ENCODE measurements at regions not wholly inside any gene's neighbourhood (a gene's known extent, or its start where the extent isn't known, plus 50 kb on each side); places are given as distances from the start of the nearest gene placed in this dataset.
"Not testable (repeated sequence)": the region's sequence is repeated elsewhere in the genome, so short reads cannot be mapped to it uniquely, and the experiment has no call there.

DNA sequence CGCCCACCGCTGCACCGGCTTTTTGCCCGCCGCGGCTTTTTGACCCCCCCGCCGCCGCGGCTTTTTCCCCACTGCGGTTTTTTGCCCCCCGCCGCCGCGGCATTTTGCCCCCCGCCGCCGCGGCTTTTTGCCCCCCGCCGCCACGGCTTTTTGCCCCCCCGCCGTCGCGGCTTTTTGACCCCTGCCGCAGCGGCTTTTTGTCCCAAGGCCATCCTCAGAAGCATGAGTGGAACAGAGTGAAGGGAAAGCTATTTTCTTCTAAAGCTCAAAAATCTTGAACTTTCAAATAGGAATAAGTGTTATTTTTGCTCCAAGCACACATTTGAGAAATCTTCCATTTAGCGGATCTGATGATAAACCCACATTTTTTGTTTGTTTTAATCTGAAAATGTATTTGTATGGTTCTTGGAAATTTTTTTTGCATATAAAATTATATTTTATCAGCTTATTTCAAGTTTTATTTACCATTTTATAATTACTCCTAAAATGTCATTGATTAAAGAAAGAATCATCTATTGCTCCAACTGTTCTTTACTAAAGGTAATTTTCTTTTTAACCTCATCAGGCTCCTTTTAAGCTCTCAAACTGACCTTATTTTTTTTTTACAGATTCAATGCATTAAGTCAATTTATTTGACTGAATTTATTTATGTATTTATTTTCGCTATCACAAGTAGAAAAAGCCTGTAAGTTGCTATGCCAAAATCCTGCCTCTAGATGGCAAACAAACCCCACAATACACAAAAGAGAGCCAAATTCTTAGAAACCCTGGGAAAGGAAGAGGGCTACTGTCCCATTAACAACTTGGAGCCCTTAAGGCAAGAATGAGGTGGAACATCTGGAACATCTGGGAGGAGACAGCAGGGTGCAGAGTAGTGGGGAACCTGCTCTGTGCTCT lies 460.3 kb downstream of the ZNF33B start:
- H3K36me3 ChIP-seq (ENCODE audit: control insufficient read depth in 1 of 2, insufficient read depth in 2 of 2, low read length in 2 of 2); H3K4me2 ChIP-seq (ENCODE audit: low read length); H3K9me3 ChIP-seq (ENCODE audit: insufficient read depth, low read depth, low read length); H3K4me3 ChIP-seq (ENCODE audit: low read depth, low read length); H3K79me2 ChIP-seq (ENCODE audit: control insufficient read depth, insufficient read depth, low read length, poor library complexity); H3K14ac ChIP-seq (ENCODE audit: low read length); H3K23ac ChIP-seq (ENCODE audit: low read length); H2BK120ac ChIP-seq (ENCODE audit: insufficient read depth, low read length, poor library complexity); H3K4ac ChIP-seq (ENCODE audit: low read depth, low read length); H2AFZ ChIP-seq (ENCODE audit: insufficient read depth, low read length, poor library complexity); H3K27ac ChIP-seq (ENCODE audit: low read depth, low read length); H4K12ac ChIP-seq (ENCODE audit: low read depth, low read length); H2BK12ac ChIP-seq (ENCODE audit: low read length); H2BK5ac ChIP-seq (ENCODE audit: low read depth, low read length, poor library complexity); H3K4me1 ChIP-seq (ENCODE audit: control insufficient read depth in 1 of 2, insufficient read depth in 2 of 2, low read length in 2 of 2); H2AK5ac ChIP-seq (ENCODE audit: low read length); H3K79me1 ChIP-seq (ENCODE audit: low read length); H3K9ac ChIP-seq (ENCODE audit: low read length); H4K91ac ChIP-seq (ENCODE audit: low read depth, low read length); H3K18ac ChIP-seq (ENCODE audit: low read length); H4K8ac ChIP-seq (ENCODE audit: low read depth, low read length); H3K27me3 ChIP-seq (ENCODE audit: insufficient read depth, low read length): not testable (repeated sequence)
- peak in 1 of 2 donors; percentile 51 for DNase-seq
- WGBS (ENCODE audit: extremely low coverage, insufficient coverage, insufficient read length) = no CpG with 5 or more reads among the region's 30 CpGs

DNA sequence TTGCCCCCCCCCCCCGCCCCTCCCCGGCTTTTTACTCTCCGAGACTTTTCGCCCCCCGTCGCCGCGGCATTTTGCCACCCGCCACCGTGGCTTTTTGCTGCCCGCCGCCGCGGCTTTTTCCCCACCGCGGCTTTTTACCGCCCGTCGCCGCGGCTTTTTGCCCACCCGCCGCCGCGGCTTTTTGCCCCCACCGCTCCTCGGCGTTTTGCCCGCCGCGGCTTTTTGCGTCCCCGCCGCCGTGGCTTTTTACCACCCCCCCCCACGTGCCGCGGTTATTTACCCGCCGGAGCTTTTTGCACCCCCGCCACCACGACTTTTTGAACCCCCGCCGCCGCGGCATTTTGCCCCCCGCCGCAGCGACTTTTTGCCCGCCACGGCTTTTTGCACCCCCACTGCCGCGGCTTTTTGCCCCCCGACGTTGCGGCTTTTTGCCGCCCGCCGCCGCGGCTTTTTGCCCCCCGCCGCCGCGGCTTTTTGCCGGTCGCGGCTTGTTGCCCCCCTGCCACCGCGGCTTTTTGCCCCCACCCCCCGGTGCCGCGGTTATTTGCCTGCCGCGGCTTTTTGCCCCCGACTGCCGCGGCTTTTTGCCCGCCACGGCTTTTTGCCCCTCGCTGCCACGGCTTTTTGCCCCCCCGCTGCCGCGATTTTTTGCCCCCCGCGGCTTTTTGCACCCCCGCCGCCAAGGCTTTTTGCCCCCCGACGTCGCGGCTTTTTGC lies 461.1 kb downstream of the ZNF33B start:
- H2AK5ac ChIP-seq (ENCODE audit: low read length) = no peak overlapping the region
- no peak overlapping the region for H4K12ac ChIP-seq (ENCODE audit: low read depth, low read length)
- no peak overlapping the region for H2BK120ac ChIP-seq (ENCODE audit: insufficient read depth, low read length, poor library complexity)
- peaks cover 2% of the 10 kb centered on the region for H3K9me3 ChIP-seq (ENCODE audit: insufficient read depth, low read depth, low read length)
- H3K23ac ChIP-seq (ENCODE audit: low read length) = no peak overlapping the region
- no CpG with 5 or more reads among the region's 93 CpGs for WGBS (ENCODE audit: extremely low coverage, insufficient coverage, insufficient read length)
- no peak overlapping the region for H3K4me2 ChIP-seq (ENCODE audit: low read length)
- no peak overlapping the region for H2BK5ac ChIP-seq (ENCODE audit: low read depth, low read length, poor library complexity)
- H2BK12ac ChIP-seq (ENCODE audit: low read length) = no peak overlapping the region
- H3K4ac ChIP-seq (ENCODE audit: low read depth, low read length) = no peak overlapping the region
- no peak overlapping the region for H4K8ac ChIP-seq (ENCODE audit: low read depth, low read length)
- no peak for DNase-seq
- no peak overlapping the region for H3K18ac ChIP-seq (ENCODE audit: low read length)
- H4K91ac ChIP-seq (ENCODE audit: low read depth, low read length) = no peak overlapping the region
- no peaks in the 10 kb centered on the region for H3K36me3 ChIP-seq (ENCODE audit: control insufficient read depth in 1 of 2, insufficient read depth in 2 of 2, low read length in 2 of 2)
- no peak overlapping the region for H3K9ac ChIP-seq (ENCODE audit: low read length)
- no peaks in the 10 kb centered on the region for H3K79me1 ChIP-seq (ENCODE audit: low read length)
- no peaks in the 10 kb centered on the region for H3K79me2 ChIP-seq (ENCODE audit: control insufficient read depth, insufficient read depth, low read length, poor library complexity)
- no peak overlapping the region for H3K4me3 ChIP-seq (ENCODE audit: low read depth, low read length)
- H2AFZ ChIP-seq (ENCODE audit: insufficient read depth, low read length, poor library complexity) = no peak overlapping the region
- no peak overlapping the region for H3K27ac ChIP-seq (ENCODE audit: low read depth, low read length)
- H3K4me1 ChIP-seq (ENCODE audit: control insufficient read depth in 1 of 2, insufficient read depth in 2 of 2, low read length in 2 of 2) = no peaks in the 10 kb centered on the region
- H3K14ac ChIP-seq (ENCODE audit: low read length) = no peak overlapping the region
- no peaks in the 10 kb centered on the region for H3K27me3 ChIP-seq (ENCODE audit: insufficient read depth, low read length)

DNA sequence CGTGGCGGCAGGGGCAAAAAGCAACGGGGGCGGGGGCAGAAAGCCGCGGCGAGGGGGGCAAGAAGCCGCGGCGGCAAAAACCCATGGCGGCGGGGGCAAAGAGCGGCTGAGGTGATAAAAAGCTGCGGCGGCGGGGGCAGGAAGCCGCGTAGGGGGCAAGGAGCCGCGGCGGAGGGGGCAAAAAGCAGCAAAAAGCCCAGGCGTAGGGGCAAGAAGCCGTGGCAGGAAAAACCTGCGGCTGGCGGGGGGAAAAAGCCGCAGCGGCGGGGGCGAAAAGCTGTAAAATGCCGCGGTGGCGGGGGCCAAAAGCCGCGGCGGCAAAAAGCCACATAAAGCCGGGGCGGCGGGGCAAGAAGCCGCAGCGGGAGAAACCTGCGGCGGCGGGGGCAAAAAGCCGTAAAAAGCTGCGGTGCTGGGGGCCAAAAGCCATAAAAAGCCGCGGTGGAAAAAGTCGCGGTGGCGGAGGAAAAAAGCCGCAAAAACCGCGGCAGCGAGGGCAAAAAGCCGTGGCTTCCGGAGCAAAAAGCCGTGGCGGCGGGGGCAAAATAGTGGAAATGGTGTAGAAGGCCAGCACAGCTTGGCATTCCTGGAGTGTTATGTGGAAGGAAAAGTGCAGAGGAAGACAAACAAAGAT lies 487.8 kb downstream of the ZNF33B start:
- no CpG with 5 or more reads among the region's 59 CpGs for WGBS (ENCODE audit: extremely low coverage, insufficient coverage, insufficient read length)
- Histone ChIP-seq H3K4me3 (ENCODE audit: low read depth, low read length) (no peak overlapping the region), H4K12ac (ENCODE audit: low read depth, low read length) (no peak overlapping the region), H3K9me3 (ENCODE audit: insufficient read depth, low read depth, low read length) (peaks cover 22% of the 10 kb centered on the region), H3K14ac (ENCODE audit: low read length) (no peak overlapping the region), H3K4me2 (ENCODE audit: low read length) (no peak overlapping the region), H2BK120ac (ENCODE audit: insufficient read depth, low read length, poor library complexity) (no peak overlapping the region), H4K8ac (ENCODE audit: low read depth, low read length) (no peak overlapping the region), H3K4ac (ENCODE audit: low read depth, low read length) (no peak overlapping the region), H2AK5ac (ENCODE audit: low read length) (no peak overlapping the region), H3K79me1 (ENCODE audit: low read length) (no peaks in the 10 kb centered on the region), H3K18ac (ENCODE audit: low read length) (no peak overlapping the region), H2BK5ac (ENCODE audit: low read depth, low read length, poor library complexity) (no peak overlapping the region), H3K4me1 (ENCODE audit: control insufficient read depth in 1 of 2, insufficient read depth in 2 of 2, low read length in 2 of 2) (no peaks in the 10 kb centered on the region), H2BK12ac (ENCODE audit: low read length) (no peak overlapping the region), H3K9ac (ENCODE audit: low read length) (no peak overlapping the region), H4K91ac (ENCODE audit: low read depth, low read length) (no peak overlapping the region), H2AFZ (ENCODE audit: insufficient read depth, low read length, poor library complexity) (no peak overlapping the region), H3K36me3 (ENCODE audit: control insufficient read depth in 1 of 2, insufficient read depth in 2 of 2, low read length in 2 of 2) (no peaks in the 10 kb centered on the region), H3K27ac (ENCODE audit: low read depth, low read length) (no peak overlapping the region), H3K79me2 (ENCODE audit: control insufficient read depth, insufficient read depth, low read length, poor library complexity) (no peaks in the 10 kb centered on the region), H3K23ac (ENCODE audit: low read length) (no peak overlapping the region), H3K27me3 (ENCODE audit: insufficient read depth, low read length) (no peaks in the 10 kb centered on the region)
- DNase-seq = no peak

DNA sequence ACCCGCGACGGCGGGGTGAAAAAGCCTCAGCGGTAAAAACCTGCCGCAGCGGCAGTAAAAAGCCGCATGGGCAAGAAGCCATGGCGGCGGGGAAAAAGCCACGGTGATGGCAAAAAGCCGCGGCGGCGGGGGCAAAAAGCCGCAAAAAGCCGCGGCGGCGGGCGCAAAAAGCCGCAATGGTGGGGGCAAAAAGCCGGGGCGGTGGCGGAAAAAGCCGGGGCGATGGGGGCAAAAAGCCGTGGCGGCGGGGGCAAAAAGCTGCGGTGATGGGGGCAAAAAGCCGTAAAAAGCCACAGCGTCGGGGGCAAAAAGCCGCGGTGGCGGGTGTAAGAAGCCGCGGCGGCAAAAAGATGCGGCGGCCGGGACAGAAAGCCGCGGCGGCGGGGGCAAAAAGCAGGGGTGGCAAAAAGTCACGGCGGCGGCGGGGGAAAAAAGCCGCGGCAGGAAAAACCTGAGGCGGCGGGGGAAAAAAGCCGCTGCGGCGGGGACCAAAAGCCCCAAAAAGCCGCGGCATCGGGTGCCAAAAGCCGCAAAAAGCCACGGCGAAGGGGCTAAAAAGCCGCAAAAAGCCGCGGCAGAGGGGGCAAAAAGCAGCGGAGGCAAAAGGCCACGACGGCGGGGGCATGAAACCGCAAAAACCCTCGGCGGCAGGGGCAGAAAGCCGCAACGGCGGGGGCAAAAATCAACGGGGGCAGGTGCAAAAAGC lies 488.5 kb downstream of the ZNF33B start:
- H3K23ac ChIP-seq (ENCODE audit: low read length) = no peak overlapping the region
- WGBS (ENCODE audit: extremely low coverage, insufficient coverage, insufficient read length) = no CpG with 5 or more reads among the region's 78 CpGs
- no peak overlapping the region for H2BK120ac ChIP-seq (ENCODE audit: insufficient read depth, low read length, poor library complexity)
- no peak overlapping the region for H3K18ac ChIP-seq (ENCODE audit: low read length)
- no peak overlapping the region for H3K4ac ChIP-seq (ENCODE audit: low read depth, low read length)
- H3K9ac ChIP-seq (ENCODE audit: low read length) = no peak overlapping the region
- no peak for DNase-seq
- H3K27ac ChIP-seq (ENCODE audit: low read depth, low read length) = no peak overlapping the region
- no peaks in the 10 kb centered on the region for H3K79me2 ChIP-seq (ENCODE audit: control insufficient read depth, insufficient read depth, low read length, poor library complexity)
- H3K36me3 ChIP-seq (ENCODE audit: control insufficient read depth in 1 of 2, insufficient read depth in 2 of 2, low read length in 2 of 2) = no peaks in the 10 kb centered on the region
- no peaks in the 10 kb centered on the region for H3K27me3 ChIP-seq (ENCODE audit: insufficient read depth, low read length)
- H3K4me3 ChIP-seq (ENCODE audit: low read depth, low read length) = no peak overlapping the region
- H2BK5ac ChIP-seq (ENCODE audit: low read depth, low read length, poor library complexity) = no peak overlapping the region
- no peak overlapping the region for H2BK12ac ChIP-seq (ENCODE audit: low read length)
- H4K91ac ChIP-seq (ENCODE audit: low read depth, low read length) = no peak overlapping the region
- H3K79me1 ChIP-seq (ENCODE audit: low read length) = no peaks in the 10 kb centered on the region
- no peak overlapping the region for H2AFZ ChIP-seq (ENCODE audit: insufficient read depth, low read length, poor library complexity)
- H3K9me3 ChIP-seq (ENCODE audit: insufficient read depth, low read depth, low read length) = peaks cover 23% of the 10 kb centered on the region
- no peaks in the 10 kb centered on the region for H3K4me1 ChIP-seq (ENCODE audit: control insufficient read depth in 1 of 2, insufficient read depth in 2 of 2, low read length in 2 of 2)
- H3K4me2 ChIP-seq (ENCODE audit: low read length) = no peak overlapping the region
- H2AK5ac ChIP-seq (ENCODE audit: low read length) = no peak overlapping the region
- H4K12ac ChIP-seq (ENCODE audit: low read depth, low read length) = no peak overlapping the region
- no peak overlapping the region for H3K14ac ChIP-seq (ENCODE audit: low read length)
- no peak overlapping the region for H4K8ac ChIP-seq (ENCODE audit: low read depth, low read length)

Data from trophoblast cell (in vitro differentiated cells and primary cell).